SH-SY5Y (cell line): ENCODE measurements at regions not wholly inside any gene's neighbourhood (a gene's known extent, or its start where the extent isn't known, plus 50 kb on each side); places are given as distances from the start of the nearest gene placed in this dataset.

Experiments
- GATA2 ChIP-seq: IDR thresholded peaks from 2 replicates; pipeline ENCODE4 v1.6.1; 2011; ENCODE audit warnings: mild to moderate bottlenecking, low read depth, low read length
- GATA3 ChIP-seq: IDR thresholded peaks from 2 replicates; pipeline ENCODE4 v1.6.1; 2011; ENCODE audit warnings: low read depth, mild to moderate bottlenecking, low read length, moderate library complexity

DNA sequence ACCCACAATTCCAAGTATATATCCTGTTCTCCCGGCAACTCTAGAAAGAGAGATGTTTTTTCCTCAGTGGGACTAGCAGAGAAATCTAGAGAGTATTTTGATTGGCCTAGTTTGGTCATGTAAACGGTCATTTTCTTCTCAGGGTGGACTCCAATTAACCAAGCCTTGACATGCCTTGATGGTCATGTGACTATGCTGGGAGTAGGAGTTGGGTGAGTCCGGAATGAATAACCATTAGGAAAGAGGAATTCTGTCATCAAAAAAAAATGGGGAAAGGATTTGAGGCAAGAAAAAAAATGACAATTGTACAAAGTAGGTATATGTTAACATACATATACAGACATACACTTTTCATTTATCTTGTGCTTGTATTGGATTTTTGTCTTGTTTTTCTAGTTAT, 248.2 kb upstream of the CDH20 start:
- no peak for TF ChIP-seq GATA3
- no peak for TF ChIP-seq GATA2

DNA sequence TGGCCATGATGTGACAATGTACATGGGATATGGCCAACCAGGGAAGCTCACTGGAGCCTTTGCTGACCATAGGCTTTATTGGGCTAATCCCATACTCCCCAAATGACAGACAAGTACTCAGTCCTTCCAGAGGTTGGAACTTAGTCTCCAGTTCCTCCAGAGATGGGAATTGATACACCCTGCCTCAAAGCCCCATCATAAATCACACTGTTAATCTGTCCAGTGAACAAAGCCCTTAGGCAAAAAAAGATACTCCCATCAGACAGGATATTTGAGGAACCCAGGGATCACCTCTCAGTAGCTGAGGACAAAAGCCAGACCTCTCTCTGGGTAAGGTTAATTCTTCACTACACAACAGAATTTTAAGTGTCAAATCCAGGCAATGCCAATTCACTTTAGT, 247.5 kb upstream of the CDH20 start:
- TF ChIP-seq GATA3 (no peak), GATA2 (no peak)

DNA sequence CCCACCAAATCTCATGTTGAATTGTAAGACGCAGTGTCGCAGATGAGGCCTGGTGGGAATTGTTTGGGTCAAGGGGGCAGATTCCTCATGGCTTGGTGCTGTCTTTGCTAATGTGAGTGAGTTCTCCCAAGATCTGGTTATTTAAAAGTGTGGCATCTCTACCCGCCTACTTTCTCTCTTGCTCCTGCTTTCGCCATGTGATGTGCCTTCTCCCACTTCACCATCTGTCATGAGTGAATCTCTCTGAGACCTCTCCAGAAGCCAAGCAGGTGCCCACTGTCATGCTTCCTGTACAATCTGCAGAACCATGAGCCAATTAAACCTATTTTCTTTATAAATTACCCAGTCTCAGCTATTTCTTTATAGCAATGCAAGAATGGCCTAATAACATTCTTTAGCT, 246.6 kb upstream of the CDH20 start:
- TF ChIP-seq GATA2, result no peak
- TF ChIP-seq GATA3, result no peak

DNA sequence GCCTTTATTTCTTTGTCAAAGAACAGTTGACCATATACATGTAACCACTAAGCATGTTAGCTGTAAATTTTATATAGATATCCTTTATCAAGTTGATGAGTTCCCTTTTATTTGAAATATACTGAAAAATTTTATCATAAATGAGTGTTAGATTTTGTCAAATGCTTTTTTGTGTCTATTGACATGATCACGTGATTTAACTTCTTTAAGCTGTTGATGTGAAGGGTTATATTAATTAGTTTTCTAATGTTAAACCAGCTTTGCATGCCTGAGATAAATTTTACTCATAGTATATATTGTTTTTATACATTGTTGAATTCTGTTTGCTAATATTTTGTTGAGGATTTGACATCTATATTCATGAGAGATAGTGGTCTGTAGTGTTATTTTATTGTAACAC, 241.9 kb upstream of the CDH20 start:
- TF ChIP-seq GATA3, result no peak
- TF ChIP-seq GATA2, result no peak

DNA sequence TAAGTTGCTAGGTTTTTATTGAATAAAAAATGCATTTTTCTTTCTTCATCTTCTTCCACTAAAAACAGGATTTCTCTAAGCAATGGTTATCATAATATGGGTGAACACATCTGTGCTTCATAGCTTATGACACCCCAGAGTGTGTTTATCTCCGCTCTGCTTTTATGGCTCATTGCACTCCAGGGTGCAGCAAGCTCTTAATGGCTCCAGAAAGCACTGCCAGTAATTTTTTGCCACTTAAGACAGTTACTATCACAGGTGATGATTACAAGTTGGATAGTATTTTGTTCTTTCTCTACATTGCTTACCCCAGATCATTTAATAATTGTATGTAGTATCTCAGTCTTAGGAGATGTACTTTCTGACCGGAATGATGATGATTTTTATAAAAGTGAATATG, 239.3 kb upstream of the CDH20 start:
- no peak for TF ChIP-seq GATA2
- no peak for TF ChIP-seq GATA3

DNA sequence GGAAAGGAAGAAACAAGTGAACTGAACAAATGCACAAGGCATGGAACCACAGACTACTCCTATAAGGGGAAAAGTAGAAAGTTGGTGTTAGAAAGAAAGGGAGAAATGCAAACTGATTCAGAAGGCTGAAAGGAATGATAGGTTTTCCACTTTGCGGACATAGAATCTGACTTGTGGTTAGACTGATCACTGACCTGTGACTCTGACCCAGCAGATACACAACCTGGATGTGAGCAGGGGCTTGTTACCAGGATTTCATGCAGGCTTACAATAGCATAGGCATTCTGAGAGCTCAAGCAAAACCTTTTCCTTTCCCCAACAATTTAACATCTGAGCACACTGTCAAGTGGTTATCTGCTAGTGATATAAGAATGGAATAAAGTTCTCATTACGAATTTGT, 237.0 kb upstream of the CDH20 start:
- TF ChIP-seq GATA3, result no peak
- TF ChIP-seq GATA2, result no peak

DNA sequence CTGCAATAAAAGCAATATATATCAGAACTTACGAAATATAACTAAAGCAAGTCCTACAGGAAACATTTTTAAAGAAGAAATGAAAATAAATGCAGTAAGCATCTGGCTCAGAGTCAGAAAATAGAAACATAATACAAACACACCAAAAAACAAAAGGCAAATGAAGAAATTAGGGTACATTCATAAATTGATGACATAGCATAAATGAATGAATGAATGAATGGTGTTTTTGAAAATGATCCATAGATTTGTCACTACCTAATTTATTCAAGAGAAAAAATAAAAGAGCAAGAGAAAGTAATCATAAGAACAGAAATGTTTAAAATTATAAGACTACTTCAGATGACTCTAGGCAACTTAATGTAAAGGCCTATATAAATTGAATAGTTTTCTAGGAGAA, 226.1 kb upstream of the CDH20 start:
- TF ChIP-seq GATA2, result no peak

DNA sequence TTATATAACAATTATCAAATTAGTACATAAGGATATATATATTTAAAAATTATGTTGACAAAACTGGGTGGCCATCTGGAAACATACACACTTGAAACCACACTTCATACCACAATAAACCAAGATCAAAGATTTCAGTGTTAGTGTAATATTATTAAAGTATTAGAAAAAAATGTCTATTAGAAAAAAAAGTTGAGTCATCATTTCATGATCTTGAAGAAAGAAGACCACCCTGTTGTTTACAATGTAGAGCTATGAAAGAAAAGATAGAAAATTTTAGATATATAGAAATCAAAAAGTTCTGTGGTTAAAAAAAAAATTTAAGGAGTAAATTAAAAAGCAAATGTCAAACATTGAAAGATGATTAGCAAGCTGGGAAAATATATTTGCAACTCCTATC, 224.5 kb upstream of the CDH20 start:
- TF ChIP-seq GATA3 (no peak), GATA2 (no peak)

DNA sequence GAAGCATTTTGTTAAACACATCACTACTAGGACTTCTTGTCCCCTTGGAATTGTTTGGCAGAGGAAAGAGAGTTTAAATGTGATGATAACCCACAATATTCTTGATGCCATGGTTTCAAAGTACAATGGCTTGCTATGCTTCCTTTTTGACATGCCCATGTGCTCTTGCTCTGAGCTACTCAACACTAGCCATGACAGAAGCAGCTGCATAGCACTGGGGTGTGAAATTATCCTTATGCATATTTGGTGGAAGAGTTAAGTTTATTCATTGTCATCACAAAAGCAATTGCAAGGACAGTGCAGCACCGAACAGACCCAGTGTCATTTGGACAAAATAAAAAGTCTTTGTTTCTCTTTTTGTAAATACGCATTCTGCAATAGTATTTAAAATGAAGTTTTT, 209.9 kb upstream of the CDH20 start:
- TF ChIP-seq GATA2, result no peak
- TF ChIP-seq GATA3, result no peak

DNA sequence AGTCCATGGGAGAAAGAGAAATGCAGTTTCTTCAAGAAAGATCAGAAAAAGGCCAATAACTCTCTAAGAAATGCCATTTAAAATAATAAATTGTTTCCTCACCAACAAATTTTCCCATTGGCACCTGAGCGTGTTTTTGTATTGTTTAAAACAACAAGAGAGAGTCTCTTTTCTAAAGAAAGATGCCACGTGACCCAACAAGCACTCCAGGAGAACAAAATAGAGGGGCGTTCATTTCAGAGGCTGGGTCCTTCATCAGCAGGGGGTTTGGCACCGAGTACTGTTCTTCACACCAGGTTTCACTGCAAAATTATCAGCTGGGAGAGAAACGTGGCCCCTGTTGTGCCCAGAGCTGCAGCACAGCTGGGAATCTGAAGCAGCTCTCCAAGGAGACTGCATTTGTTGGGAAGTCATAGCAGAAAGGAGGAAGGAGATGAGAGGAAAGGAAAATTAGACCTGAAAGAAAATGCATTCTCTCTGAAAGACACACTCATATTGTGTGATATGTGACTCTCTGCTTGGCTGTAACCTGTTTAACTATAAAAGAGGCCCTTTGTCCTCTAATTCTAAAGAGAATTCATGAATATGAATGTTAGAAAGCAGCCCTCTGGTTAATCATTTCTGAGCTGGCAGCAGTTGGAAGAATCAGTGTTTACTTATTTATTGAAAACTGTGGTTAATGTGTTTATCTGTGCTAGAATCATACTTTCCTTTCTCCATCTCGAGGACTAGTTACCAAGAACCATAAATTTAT, 205.3 kb upstream of the CDH20 start:
- TF ChIP-seq GATA3, result no peak
- TF ChIP-seq GATA2, result no peak

DNA sequence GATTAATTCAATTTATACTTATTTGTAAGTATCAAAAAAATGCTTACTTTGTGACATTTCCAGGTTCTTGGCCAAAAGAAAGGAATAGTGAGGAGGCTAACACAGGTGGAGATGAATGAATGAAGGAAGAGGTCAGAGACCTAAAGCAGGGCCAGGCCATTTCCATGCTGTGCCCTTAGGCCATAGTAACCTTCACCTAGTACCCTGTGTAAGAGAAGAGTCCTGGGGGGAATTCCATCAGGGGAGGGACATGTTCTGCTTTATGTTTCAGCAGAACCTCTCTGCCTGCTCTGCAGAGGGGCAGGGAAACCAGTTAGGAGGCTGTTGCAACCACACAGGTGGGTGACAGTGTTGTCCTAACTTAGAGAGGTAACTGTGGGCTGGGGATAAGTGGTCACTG, 204.2 kb upstream of the CDH20 start:
- TF ChIP-seq GATA3, result no peak
- TF ChIP-seq GATA2, result no peak

DNA sequence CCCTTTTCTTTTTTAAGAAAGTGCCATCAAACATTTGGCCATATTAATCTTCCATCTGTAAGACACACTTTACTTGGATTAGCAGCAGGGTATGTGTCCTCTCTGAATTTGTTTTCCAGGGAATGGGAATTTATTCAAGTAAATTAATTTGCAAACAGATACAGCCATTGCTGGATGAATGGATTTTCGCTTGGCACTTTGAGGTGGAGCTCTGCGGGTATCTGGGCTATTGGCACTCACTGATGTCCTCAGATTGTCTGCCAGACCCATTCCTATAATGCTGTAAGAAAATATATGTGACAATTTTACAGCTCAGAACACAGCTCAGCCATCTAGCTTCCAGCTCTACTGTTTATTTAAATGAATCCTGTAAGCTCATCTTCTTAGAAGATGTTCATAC, 201.2 kb upstream of the CDH20 start:
- TF ChIP-seq GATA2 (no peak), GATA3 (no peak)

DNA sequence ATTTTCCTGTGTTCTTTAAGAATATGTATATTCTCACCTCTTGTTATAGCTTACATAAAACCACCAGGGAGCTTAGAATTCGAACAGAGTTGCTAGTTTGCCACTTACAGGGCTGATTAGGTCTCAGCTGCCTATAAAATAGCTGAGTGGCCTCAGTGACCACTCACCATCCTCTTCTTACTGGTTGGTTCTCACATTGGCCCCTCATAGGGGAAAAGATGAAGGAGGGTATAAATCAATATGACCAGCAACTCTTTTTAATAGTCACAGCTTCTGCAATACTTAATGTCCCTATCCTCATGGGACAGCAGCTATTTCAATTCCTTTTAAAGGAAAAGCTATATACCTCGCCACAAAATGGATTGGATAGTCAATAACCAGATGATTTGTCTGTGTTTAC, 199.4 kb upstream of the CDH20 start:
- TF ChIP-seq GATA2 (no peak), GATA3 (no peak)

DNA sequence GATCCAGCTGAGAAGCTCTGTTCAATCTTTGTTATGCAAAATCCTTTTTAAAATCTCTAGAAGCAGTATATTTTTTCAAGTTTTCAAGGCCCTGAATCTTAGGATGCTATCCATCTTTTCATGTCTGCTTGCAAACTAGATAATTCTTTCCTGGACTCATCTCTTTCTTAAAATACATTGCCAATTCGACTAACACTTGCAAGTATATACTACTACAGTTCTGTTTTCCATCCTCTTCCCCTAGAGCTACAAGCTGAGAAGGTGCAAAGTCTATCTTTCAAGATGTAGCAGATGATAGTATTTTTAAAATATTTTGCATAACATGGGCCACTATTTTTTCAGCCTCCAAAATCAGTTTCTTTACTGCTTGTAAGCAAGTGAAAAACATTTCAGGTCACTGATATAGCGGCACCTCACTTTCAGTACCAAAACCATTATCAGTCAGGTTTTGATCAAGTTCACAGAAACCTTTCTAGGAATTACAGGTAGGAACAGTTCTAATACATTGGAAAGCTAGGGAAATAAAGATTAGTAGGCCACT, 196.4 kb upstream of the CDH20 start:
- TF ChIP-seq GATA3 (no peak), GATA2 (no peak)

DNA sequence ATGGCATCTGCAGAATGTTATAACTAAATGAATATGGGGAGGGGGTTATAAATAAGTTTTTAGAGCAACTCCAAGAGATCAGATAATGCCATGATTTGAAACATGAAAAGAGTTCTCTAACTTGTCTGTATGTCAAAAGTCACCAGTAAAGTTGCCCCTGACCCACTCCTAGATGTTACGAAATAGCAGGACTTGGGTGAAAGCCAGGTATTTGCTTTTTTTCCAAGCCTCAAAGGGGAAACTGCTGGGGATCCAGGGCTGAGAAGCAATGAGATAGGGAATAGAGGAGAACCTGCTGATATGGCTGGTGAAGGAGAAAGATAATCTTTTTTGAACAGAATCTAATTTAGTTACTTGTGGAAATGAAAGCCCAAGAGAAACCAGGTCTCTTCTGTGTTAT, 191.5 kb upstream of the CDH20 start:
- TF ChIP-seq GATA2 (no peak), GATA3 (no peak)

DNA sequence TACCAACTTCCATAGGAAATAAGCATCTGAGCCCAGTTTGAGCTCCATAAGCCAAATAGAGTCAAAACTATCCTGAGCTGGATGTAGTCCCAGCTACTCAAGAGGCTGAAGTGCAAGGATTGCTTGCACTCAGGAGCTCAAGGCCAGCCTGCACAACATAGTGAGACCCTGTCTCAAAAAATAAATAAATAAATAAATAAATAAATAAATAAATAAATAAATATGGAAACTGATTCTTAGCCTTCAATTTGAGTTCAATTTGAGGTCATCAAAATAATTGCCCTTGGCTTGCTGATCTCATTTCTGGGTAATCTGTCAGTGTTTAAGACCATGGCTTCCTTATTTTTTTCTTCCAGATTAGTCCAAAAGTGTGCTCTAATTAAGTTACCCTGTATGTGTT, 184.9 kb upstream of the CDH20 start:
- no peak for TF ChIP-seq GATA2
- no peak for TF ChIP-seq GATA3
